Body of pancreas (tissue), 4 donors: ENCODE measurements at regions not wholly inside any gene's neighbourhood (a gene's known extent, or its start where the extent isn't known, plus 50 kb on each side); places are given as distances from the start of the nearest gene placed in this dataset.

Source experiments
- ATAC-seq: fragments of 150-250 bp; one replicate; pipeline ENCODE4 v1.9.1; 2016
- DNase-seq, 4 donors: peaks; one replicate each; pipeline ENCODE4 v3.0.0-alpha.2; 2019
- H3K27ac ChIP-seq, 4 donors: fragments of 200-600 bp; sonication (generic); 1 replicate in 3 of 4; 2 replicates in 1 of 4; pipeline versions ENCODE4 v1.5.1 to v1.6.1; 2016 to 2019; ENCODE audit warnings: mild to moderate bottlenecking in 1 of 4, mixed read lengths in 1 of 4, moderate library complexity in 1 of 4
- H3K27me3 ChIP-seq, 2 donors: fragments of 200-600 bp; sonication (generic); one replicate each; pipeline ENCODE4 v1.6.0; 2016; ENCODE audit warnings: mild to moderate bottlenecking in 1 of 2
- H3K36me3 ChIP-seq, 2 donors: fragments of 200-600 bp; sonication (generic); replicated peaks in 1 of 2; 2 replicates each; pipeline ENCODE4 v1.5.1; 2016; ENCODE audit warnings: low read depth in 2 of 2; ENCODE audit not compliant: insufficient read depth in 1 of 2
- H3K4me1 ChIP-seq: fragments of 200-600 bp; sonication (generic); one replicate; pipeline ENCODE4 v1.6.0; 2016
- H3K4me3 ChIP-seq, 2 donors: fragments of 200-600 bp; sonication (generic); 1 replicate in 1 of 2; 2 replicates in 1 of 2; pipeline ENCODE4 v1.5.1; 2016 to 2019
- H3K9me3 ChIP-seq, 3 donors: fragments of 200-600 bp; sonication (generic); 1 replicate in 2 of 3; 2 replicates in 1 of 3; pipeline ENCODE4 v1.5.1; 2016
- CTCF ChIP-seq, 7 experiments: fragments of 450-650 bp in 4 of 7; fragments of 200-600 bp in 3 of 7; sonication (generic) in 3 of 7; IDR thresholded peaks; one replicate each; pipeline ENCODE4 v1.5.1; 2016 to 2019; ENCODE audit warnings: antibody characterized with exemption in 7 of 7
- POLR2A ChIP-seq, 3 donors: fragments of 450-650 bp; IDR thresholded peaks; one replicate each; pipeline ENCODE4 v1.6.1; 2016; ENCODE audit warnings: antibody characterized with exemption in 3 of 3, mild to moderate bottlenecking in 2 of 3
- WGBS, 2 donors: methylation state at CpG; one replicate each; pipeline ENCODE4 v1.1.5; 2017; 5-methylcytosine and 5-hydroxymethylcytosine counted together
- intact Hi-C: fragments of 100-400 bp; cut with DNase I; formaldehyde crosslinking; loops from one replicate; pipeline ENCODE4 v1.15.1; 2023

- intact Hi-C loops, result no loop called here
- no peak overlapping the region for H3K4me3 ChIP-seq
- DNase-seq, result no peak
- H3K27ac ChIP-seq, result no peak overlapping the region
- ATAC-seq, result no peak
- no peaks in the 10 kb centered on the region for H3K36me3 ChIP-seq
- H3K4me1 ChIP-seq, result no peaks in the 10 kb centered on the region
- WGBS, 2 donors, result 7 to 9% methylated on average over 7 of the region's 7 CpGs
- no peaks in the 10 kb centered on the region for H3K27me3 ChIP-seq
- no peak for TF ChIP-seq POLR2A (IDR thresholded peaks at IDR 0.05)
- no peak for TF ChIP-seq CTCF (IDR thresholded peaks at IDR 0.05)
- H3K9me3 ChIP-seq, result no peaks in the 10 kb centered on the region
Measured at GRCh38 chr5:25713259-25713658, 1068.5 kb upstream of the CDH10 start.

GRCh38 chr5:25707093-25707492, 1062.3 kb upstream of the CDH10 start:
- DNase-seq (no peak), ATAC-seq (no peak)
- intact Hi-C loops, result no loop called here
- Histone ChIP-seq H3K9me3 (no peaks in the 10 kb centered on the region), H3K4me1 (no peaks in the 10 kb centered on the region), H3K27ac (no peak overlapping the region), H3K27me3 (no peaks in the 10 kb centered on the region), H3K4me3 (no peak overlapping the region), H3K36me3 (no peaks in the 10 kb centered on the region)
- TF ChIP-seq CTCF (IDR thresholded peaks at IDR 0.05) (no peak), POLR2A (IDR thresholded peaks at IDR 0.05) (no peak)
- 21 to 36% methylated on average over 2 of the region's 2 CpGs for WGBS, 2 donors

- Histone ChIP-seq H3K4me1 (no peaks in the 10 kb centered on the region), H3K27ac (no peak overlapping the region), H3K4me3 (no peak overlapping the region), H3K36me3 (no peaks in the 10 kb centered on the region), H3K9me3 (no peaks in the 10 kb centered on the region), H3K27me3 (no peaks in the 10 kb centered on the region)
- TF ChIP-seq POLR2A (IDR thresholded peaks at IDR 0.05), result no peak
- no peak for TF ChIP-seq CTCF (IDR thresholded peaks at IDR 0.05)
- intact Hi-C loops, result no loop called here
- WGBS, 2 donors, result 63 to 64% methylated on average over 4 of the region's 4 CpGs
- DNase-seq (no peak), ATAC-seq (no peak)
Measured at GRCh38 chr5:25701936-25702335, 1057.2 kb upstream of the CDH10 start.

- ATAC-seq (no peak), DNase-seq (no peak)
- Histone ChIP-seq H3K36me3 (no peaks in the 10 kb centered on the region), H3K4me1 (no peaks in the 10 kb centered on the region), H3K4me3 (no peak overlapping the region), H3K27ac (no peak overlapping the region), H3K27me3 (no peaks in the 10 kb centered on the region), H3K9me3 (no peaks in the 10 kb centered on the region)
- TF ChIP-seq POLR2A (IDR thresholded peaks at IDR 0.05), result no peak
- no peak for TF ChIP-seq CTCF (IDR thresholded peaks at IDR 0.05)
- 15 to 31% methylated on average over 1 of the region's 1 CpG for WGBS, 2 donors
- intact Hi-C loops, result no loop called here
Measured at GRCh38 chr5:25694801-25695200, 1050.0 kb upstream of the CDH10 start.

GRCh38 chr5:25688156-25688555, 1043.4 kb upstream of the CDH10 start:
- Histone ChIP-seq H3K36me3 (no peaks in the 10 kb centered on the region), H3K27me3 (no peaks in the 10 kb centered on the region), H3K4me1 (no peaks in the 10 kb centered on the region), H3K9me3 (no peaks in the 10 kb centered on the region), H3K4me3 (no peak overlapping the region), H3K27ac (no peak overlapping the region)
- intact Hi-C loops, result no loop called here
- 51 to 59% methylated on average over 3 of the region's 3 CpGs for WGBS, 2 donors
- ATAC-seq (no peak), DNase-seq (no peak)
- TF ChIP-seq POLR2A (IDR thresholded peaks at IDR 0.05) (no peak), CTCF (IDR thresholded peaks at IDR 0.05) (no peak)
